AG04449 (cell line): ENCODE measurements at regions not wholly inside any gene's neighbourhood (a gene's known extent, or its start where the extent isn't known, plus 50 kb on each side); places are given as distances from the start of the nearest gene placed in this dataset.

ENCODE experiments used
- CTCF ChIA-PET: fragments of 350-600 bp; formaldehyde crosslinking; extraction: SDS; loops from one replicate; lab custom pipeline; 2021; ENCODE audit warnings: antibody characterized with exemption; lab: Yijun Ruan, JAX
- POLR2A ChIA-PET: fragments of 400-600, 350-600 bp; formaldehyde crosslinking; extraction: SDS; loops from one replicate; lab custom pipeline; 2020; ENCODE audit warnings: antibody characterized with exemption, inconsistent platforms; lab: Yijun Ruan, JAX
- DNase-seq: peaks from one replicate; pipeline ENCODE4 v3.0.0-alpha.2; 2010; ENCODE audit warnings: low read depth, low spot score
- H3K4me3 ChIP-seq: 2 replicates; pipeline ENCODE4 v1.5.1; 2011; ENCODE audit warnings: low read depth, mild to moderate bottlenecking, control low read depth, low read length
- TF ChIP-seq, protein P1 (sequence below): IDR thresholded peaks from one replicate; pipeline ENCODE4 v1.5.1; 2011; ENCODE audit warnings: mild to moderate bottlenecking, moderate library complexity, low read length, control low read depth, inconsistent platforms; ENCODE audit not compliant: insufficient read depth; ENCODE audit errors: missing control alignments

DNA sequence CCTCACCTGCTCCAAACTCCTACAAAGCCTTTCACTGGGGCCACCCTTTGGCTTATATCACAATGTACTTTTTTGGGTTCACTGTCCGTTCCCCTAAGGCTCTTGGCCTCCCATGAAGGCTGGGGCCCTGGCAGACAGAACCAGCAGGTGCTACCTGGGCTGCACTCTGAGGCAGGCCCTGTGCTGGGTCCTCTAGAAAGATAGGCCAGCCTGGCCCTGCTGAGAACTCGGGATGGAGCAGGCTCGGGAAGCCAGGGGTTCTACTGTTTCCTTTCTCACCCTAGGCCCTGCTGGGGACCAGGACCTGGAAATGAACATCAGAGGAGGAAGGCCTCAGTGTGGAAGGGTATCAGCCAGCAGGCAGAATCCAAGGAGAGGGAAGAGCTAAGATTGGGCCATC lies 79.5 kb downstream of the MRPL14 start:
- H3K4me3 ChIP-seq = no peak overlapping the region
- TF ChIP-seq, protein P1, sequence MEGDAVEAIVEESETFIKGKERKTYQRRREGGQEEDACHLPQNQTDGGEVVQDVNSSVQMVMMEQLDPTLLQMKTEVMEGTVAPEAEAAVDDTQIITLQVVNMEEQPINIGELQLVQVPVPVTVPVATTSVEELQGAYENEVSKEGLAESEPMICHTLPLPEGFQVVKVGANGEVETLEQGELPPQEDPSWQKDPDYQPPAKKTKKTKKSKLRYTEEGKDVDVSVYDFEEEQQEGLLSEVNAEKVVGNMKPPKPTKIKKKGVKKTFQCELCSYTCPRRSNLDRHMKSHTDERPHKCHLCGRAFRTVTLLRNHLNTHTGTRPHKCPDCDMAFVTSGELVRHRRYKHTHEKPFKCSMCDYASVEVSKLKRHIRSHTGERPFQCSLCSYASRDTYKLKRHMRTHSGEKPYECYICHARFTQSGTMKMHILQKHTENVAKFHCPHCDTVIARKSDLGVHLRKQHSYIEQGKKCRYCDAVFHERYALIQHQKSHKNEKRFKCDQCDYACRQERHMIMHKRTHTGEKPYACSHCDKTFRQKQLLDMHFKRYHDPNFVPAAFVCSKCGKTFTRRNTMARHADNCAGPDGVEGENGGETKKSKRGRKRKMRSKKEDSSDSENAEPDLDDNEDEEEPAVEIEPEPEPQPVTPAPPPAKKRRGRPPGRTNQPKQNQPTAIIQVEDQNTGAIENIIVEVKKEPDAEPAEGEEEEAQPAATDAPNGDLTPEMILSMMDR = no peak
- POLR2A ChIA-PET = no interaction called here
- no peak for DNase-seq
- CTCF ChIA-PET = interaction anchor here (1.3 kb wide), 1 partner anchor 279 kb away, joined by 4 read pairs; no protein-coding TSS in a partner anchor

DNA sequence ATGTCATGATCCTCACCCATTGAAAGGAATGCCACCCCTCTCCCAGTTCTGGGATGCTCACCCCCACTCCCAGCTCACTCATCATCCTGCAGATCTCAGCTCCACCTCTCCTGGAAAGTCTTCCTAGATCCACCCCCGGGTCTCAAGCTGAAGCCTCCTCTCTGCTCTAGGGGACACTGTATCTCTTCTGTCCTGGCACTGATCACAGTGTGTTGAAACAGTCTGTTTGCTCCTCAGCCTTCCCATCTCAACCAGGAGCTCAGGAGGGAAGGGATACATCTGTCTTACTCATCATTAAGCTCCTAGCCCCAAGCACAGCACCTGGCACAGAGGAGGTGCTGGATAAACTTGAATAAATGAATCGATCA lies 80.1 kb downstream of the MRPL14 start:
- TF ChIP-seq, protein P1 = no peak
- no peak for DNase-seq
- POLR2A ChIA-PET = no interaction called here
- CTCF ChIA-PET = interaction anchor here (1.3 kb wide), 1 partner anchor 278 kb away, joined by 4 read pairs; no protein-coding TSS in a partner anchor
- H3K4me3 ChIP-seq = no peak overlapping the region

DNA sequence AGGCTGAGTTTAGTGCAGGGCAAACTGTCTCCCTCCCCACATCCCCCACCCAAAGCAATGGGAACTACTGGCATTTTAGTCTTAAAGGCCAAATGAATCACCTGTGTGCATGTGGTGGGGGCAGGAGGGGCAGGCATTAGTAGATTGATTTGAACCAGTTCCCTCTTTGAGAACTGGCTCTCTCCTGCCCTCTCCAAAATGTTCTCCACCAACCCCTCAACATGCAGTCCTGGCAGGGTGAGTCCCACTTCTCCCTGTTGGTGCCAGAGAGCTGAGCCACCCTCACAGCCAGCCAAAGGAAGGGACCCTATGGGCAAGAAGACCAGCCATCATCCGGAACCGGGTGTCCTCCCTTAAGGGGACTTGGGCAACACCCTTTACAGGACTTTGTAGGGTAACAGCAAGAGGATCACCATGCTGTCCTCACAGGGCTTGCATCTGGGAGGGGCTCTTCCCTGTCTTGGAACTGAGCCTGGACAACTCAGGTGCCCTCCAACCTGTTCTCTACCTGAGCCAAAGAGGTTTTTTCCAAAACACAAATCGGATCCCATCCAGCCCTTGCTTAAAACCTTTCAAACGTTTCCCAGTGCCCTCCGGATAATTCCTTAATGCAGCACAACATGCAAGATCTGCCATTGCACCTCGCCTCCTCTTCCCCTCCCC lies 80.6 kb downstream of the MRPL14 start:
- no peak overlapping the region for H3K4me3 ChIP-seq
- ChIA-PET POLR2A (no interaction called here), CTCF (no interaction called here)
- no peak for DNase-seq
- TF ChIP-seq, protein P1 = no peak

DNA sequence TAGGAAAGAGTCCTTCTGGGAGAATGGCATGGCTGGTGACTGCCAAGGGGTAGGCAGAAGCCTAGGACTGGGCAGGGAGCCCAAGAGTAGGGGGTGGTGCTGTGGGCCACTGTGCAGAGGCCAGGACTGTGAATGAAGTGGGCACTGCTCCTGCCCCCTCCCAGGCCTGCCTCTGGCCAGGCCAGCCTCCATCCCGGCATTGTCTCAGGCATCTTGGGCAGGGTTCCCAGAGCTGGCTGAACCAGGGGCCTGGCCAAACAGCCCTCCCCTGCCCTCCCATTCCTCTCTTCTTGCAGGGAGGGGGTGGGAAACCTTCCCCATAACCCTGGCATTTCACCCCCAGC lies 81.6 kb downstream of the MRPL14 start:
- ChIA-PET CTCF (no interaction called here), POLR2A (no interaction called here)
- H3K4me3 ChIP-seq = no peak overlapping the region
- DNase-seq = no peak
- TF ChIP-seq, protein P1 = no peak

DNA sequence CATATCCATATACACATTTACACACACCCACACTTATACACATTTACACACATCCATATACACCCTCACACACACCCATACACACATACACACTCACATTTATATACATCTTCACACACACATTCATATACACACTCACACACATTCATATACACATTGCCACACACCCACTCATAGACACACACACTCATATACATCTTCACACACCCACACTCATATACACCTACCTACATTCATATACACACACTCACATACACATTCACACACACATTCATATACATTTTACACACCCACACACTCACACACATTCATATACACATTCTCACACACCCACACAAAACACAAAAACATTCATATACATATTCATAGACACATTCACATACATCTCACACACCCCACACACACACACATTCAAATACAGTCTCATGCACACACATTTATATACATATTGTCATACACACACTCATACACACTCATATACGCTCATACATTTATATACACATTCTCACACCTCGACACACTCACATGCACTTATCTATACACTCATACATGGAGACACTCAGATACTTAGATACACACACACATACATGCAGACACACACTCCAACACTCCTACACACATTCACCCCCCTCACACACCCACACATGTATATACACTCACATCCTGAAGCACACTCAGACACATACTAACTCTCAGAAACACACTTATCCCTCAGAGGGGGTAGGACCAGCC lies 82.1 kb downstream of the MRPL14 start:
- no peak overlapping the region for H3K4me3 ChIP-seq
- CTCF ChIA-PET = no interaction called here
- no peak for DNase-seq
- POLR2A ChIA-PET = no interaction called here
- TF ChIP-seq, protein P1 = no peak

DNA sequence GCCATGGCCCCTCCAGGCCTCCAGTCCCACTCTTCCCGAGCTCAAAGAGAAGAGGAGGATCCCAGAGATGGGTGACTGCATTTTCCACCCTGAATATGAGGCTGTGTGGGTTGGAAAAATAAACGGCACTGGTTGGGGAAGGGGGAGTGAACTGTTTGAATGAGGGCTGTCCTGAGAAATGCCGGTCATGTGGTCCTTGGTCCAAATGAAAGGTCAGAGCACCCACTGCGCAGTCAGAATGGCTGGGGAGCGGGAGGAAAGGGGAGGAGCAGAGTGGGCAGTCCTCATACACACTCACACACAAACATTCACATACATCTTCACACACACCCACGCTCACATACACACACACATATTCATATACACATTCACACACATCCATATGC lies 83.1 kb downstream of the MRPL14 start:
- DNase-seq = no peak
- POLR2A ChIA-PET = interaction anchor here (0.6 to 1.7 kb wide), 3 partner anchors 14 to 272 kb away, joined by 3 to 4 read pairs (median 3); no protein-coding TSS in a partner anchor
- H3K4me3 ChIP-seq = no peak overlapping the region
- CTCF ChIA-PET = interaction anchor here (0.6 to 3.2 kb wide), 3 partner anchors 8 to 33 kb away, joined by 3 to 17 read pairs (median 3); no protein-coding TSS in a partner anchor
- TF ChIP-seq, protein P1 = no peak
